ENCODE measurements at regions not wholly inside any gene's neighbourhood (a gene's known extent, or its start where the extent isn't known, plus 50 kb on each side); places are given as distances from the start of the nearest gene placed in this dataset.
"Not testable (repeated sequence)": the region's sequence is repeated elsewhere in the genome, so short reads cannot be mapped to it uniquely, and the experiment has no call there.

DNA sequence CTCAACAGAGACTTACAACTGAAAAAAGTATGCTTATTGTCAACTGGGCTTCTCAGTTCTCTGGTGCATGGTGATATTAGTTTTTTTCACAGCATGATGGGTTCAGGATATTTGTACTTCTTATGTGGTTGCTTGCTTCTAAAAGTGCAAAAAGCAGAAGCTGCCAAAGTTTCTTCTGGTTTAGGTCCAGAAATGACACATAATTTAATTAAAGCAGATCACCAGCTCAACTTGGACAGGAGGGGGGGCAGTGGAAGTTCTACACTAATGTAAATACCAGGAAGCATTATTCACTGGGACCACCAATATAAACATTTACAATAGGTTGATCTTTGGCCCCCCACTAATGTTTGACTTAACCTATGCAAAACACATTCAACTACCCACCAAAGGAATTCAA is 354.8 kb upstream of the BRINP3 start:
- no peaks in the 10 kb centered on the region for H3K4me1 ChIP-seq (ENCODE audit: control insufficient read depth, insufficient read depth, low read depth, low read length)
- H2AFZ ChIP-seq (ENCODE audit: low read depth, low read length): no peak overlapping the region
- DNase-seq: no peak
- no peak overlapping the region for H3K27ac ChIP-seq (ENCODE audit: low read length, poor library complexity, severe bottlenecking)
- H3K4me2 ChIP-seq (ENCODE audit: low read length, poor library complexity, severe bottlenecking): no peak overlapping the region
- H3K79me1 ChIP-seq (replicated peaks; ENCODE audit: low read length, poor library complexity, severe bottlenecking): no peaks in the 10 kb centered on the region
- no peaks in the 10 kb centered on the region for H3K36me3 ChIP-seq (ENCODE audit: control insufficient read depth in 1 of 2, insufficient read depth in 2 of 2, low read depth in 1 of 2, low read length in 2 of 2)
- H2BK12ac ChIP-seq (ENCODE audit: low read length in 2 of 2): no peak overlapping the region
- no peak overlapping the region for H2BK5ac ChIP-seq (ENCODE audit: low read depth, low read length, poor library complexity, severe bottlenecking)
- no peaks in the 10 kb centered on the region for H3K9me3 ChIP-seq (ENCODE audit: control insufficient read depth, low read length)
- H3K9ac ChIP-seq (ENCODE audit: low read length): no peak overlapping the region
- H4K8ac ChIP-seq (ENCODE audit: low read length): no peak overlapping the region
- H2AK5ac ChIP-seq (ENCODE audit: low read length, severe bottlenecking): no peak overlapping the region
- no peak overlapping the region for H3K14ac ChIP-seq (ENCODE audit: low read length in 2 of 2)
- H4K91ac ChIP-seq (ENCODE audit: low read length): no peak overlapping the region
- no peaks in the 10 kb centered on the region for H3K27me3 ChIP-seq (ENCODE audit: control insufficient read depth in 1 of 2, insufficient read depth in 1 of 2, low read length in 2 of 2)
- no peak overlapping the region for H3K4ac ChIP-seq (ENCODE audit: low read depth in 1 of 2, low read length in 2 of 2)
- no peak overlapping the region for H2BK15ac ChIP-seq (ENCODE audit: low read depth, poor library complexity, severe bottlenecking)
- no peak overlapping the region for H3K23ac ChIP-seq (ENCODE audit: low read length in 2 of 2)
- no peak overlapping the region for H2BK120ac ChIP-seq (ENCODE audit: low read depth, low read length)
- H3K4me3 ChIP-seq (ENCODE audit: insufficient read depth in 1 of 2, low read depth in 1 of 2, low read length in 2 of 2): no peak overlapping the region
- no peak overlapping the region for H3K18ac ChIP-seq (ENCODE audit: low read depth in 1 of 2, low read length in 2 of 2)

GRCh38 chr1:190835658-190836057 is 358.0 kb upstream of the BRINP3 start:
- Histone ChIP-seq H3K14ac (ENCODE audit: low read length in 2 of 2) (no peak overlapping the region), H3K27me3 (ENCODE audit: control insufficient read depth in 1 of 2, insufficient read depth in 1 of 2, low read length in 2 of 2) (no peaks in the 10 kb centered on the region), H2AFZ (ENCODE audit: low read depth, low read length) (no peak overlapping the region), H3K9me3 (ENCODE audit: control insufficient read depth, low read length) (no peaks in the 10 kb centered on the region), H3K4me2 (ENCODE audit: low read length, poor library complexity, severe bottlenecking) (no peak overlapping the region), H2AK5ac (ENCODE audit: low read length, severe bottlenecking) (no peak overlapping the region), H3K36me3 (ENCODE audit: control insufficient read depth in 1 of 2, insufficient read depth in 2 of 2, low read depth in 1 of 2, low read length in 2 of 2) (no peaks in the 10 kb centered on the region), H4K8ac (ENCODE audit: low read length) (no peak overlapping the region), H3K18ac (ENCODE audit: low read depth in 1 of 2, low read length in 2 of 2) (no peak overlapping the region), H2BK5ac (ENCODE audit: low read depth, low read length, poor library complexity, severe bottlenecking) (no peak overlapping the region), H3K27ac (ENCODE audit: low read length, poor library complexity, severe bottlenecking) (no peak overlapping the region), H4K91ac (ENCODE audit: low read length) (no peak overlapping the region), H2BK120ac (ENCODE audit: low read depth, low read length) (no peak overlapping the region), H3K4me3 (ENCODE audit: insufficient read depth in 1 of 2, low read depth in 1 of 2, low read length in 2 of 2) (no peak overlapping the region), H3K9ac (ENCODE audit: low read length) (no peak overlapping the region), H3K23ac (ENCODE audit: low read length in 2 of 2) (no peak overlapping the region), H3K79me1 (replicated peaks; ENCODE audit: low read length, poor library complexity, severe bottlenecking) (no peaks in the 10 kb centered on the region), H2BK15ac (ENCODE audit: low read depth, poor library complexity, severe bottlenecking) (no peak overlapping the region), H3K4me1 (ENCODE audit: control insufficient read depth, insufficient read depth, low read depth, low read length) (no peaks in the 10 kb centered on the region), H3K4ac (ENCODE audit: low read depth in 1 of 2, low read length in 2 of 2) (no peak overlapping the region), H2BK12ac (ENCODE audit: low read length in 2 of 2) (no peak overlapping the region)
- WGBS: 44% methylated on average over 1 of the region's 4 CpGs
- no peak for DNase-seq

GRCh38 chr1:190837200-190837599 is 359.5 kb upstream of the BRINP3 start:
- H4K91ac ChIP-seq (ENCODE audit: low read length); H3K9ac ChIP-seq (ENCODE audit: low read length); H2BK15ac ChIP-seq (ENCODE audit: low read depth, poor library complexity, severe bottlenecking); H3K23ac ChIP-seq (ENCODE audit: low read length in 2 of 2); H3K79me1 ChIP-seq (replicated peaks; ENCODE audit: low read length, poor library complexity, severe bottlenecking); H3K18ac ChIP-seq (ENCODE audit: low read depth in 1 of 2, low read length in 2 of 2); H3K36me3 ChIP-seq (ENCODE audit: control insufficient read depth in 1 of 2, insufficient read depth in 2 of 2, low read depth in 1 of 2, low read length in 2 of 2); H3K4me3 ChIP-seq (ENCODE audit: insufficient read depth in 1 of 2, low read depth in 1 of 2, low read length in 2 of 2); H3K27me3 ChIP-seq (ENCODE audit: control insufficient read depth in 1 of 2, insufficient read depth in 1 of 2, low read length in 2 of 2); H3K4ac ChIP-seq (ENCODE audit: low read depth in 1 of 2, low read length in 2 of 2); H3K4me2 ChIP-seq (ENCODE audit: low read length, poor library complexity, severe bottlenecking); DNase-seq; H3K27ac ChIP-seq (ENCODE audit: low read length, poor library complexity, severe bottlenecking); H2BK5ac ChIP-seq (ENCODE audit: low read depth, low read length, poor library complexity, severe bottlenecking); H4K8ac ChIP-seq (ENCODE audit: low read length); H3K9me3 ChIP-seq (ENCODE audit: control insufficient read depth, low read length); H2BK12ac ChIP-seq (ENCODE audit: low read length in 2 of 2); H3K4me1 ChIP-seq (ENCODE audit: control insufficient read depth, insufficient read depth, low read depth, low read length); H2AK5ac ChIP-seq (ENCODE audit: low read length, severe bottlenecking); H3K14ac ChIP-seq (ENCODE audit: low read length in 2 of 2); H2BK120ac ChIP-seq (ENCODE audit: low read depth, low read length); H2AFZ ChIP-seq (ENCODE audit: low read depth, low read length): not testable (repeated sequence)
- 91% methylated on average over 21 of the region's 21 CpGs for WGBS

DNA sequence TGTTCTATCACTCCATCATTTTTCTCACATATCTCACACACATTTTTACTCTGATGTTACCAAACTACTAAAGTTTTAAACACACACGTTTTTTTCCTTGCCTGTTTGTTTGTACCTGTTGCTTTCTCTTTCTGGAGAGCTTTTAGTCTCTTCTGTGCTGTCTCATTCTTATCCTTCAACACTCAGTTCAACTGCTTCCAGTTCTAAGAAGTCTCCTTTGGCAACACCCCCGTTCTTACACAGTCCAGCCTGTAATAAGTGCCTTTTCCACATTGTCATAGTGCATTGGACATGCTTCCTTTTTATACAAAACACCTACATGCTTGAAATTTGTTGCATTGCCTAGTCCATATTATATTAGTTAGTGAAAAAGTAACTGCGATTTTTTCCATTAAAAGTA is 360.2 kb upstream of the BRINP3 start:
- Histone ChIP-seq H3K27me3 (ENCODE audit: control insufficient read depth in 1 of 2, insufficient read depth in 1 of 2, low read length in 2 of 2) (no peaks in the 10 kb centered on the region), H2AFZ (ENCODE audit: low read depth, low read length) (no peak overlapping the region), H2BK15ac (ENCODE audit: low read depth, poor library complexity, severe bottlenecking) (no peak overlapping the region), H3K9me3 (ENCODE audit: control insufficient read depth, low read length) (no peaks in the 10 kb centered on the region), H3K4ac (ENCODE audit: low read depth in 1 of 2, low read length in 2 of 2) (no peak overlapping the region), H3K79me1 (replicated peaks; ENCODE audit: low read length, poor library complexity, severe bottlenecking) (no peaks in the 10 kb centered on the region), H3K18ac (ENCODE audit: low read depth in 1 of 2, low read length in 2 of 2) (no peak overlapping the region), H3K4me2 (ENCODE audit: low read length, poor library complexity, severe bottlenecking) (no peak overlapping the region), H2AK5ac (ENCODE audit: low read length, severe bottlenecking) (no peak overlapping the region), H3K4me1 (ENCODE audit: control insufficient read depth, insufficient read depth, low read depth, low read length) (no peaks in the 10 kb centered on the region), H2BK5ac (ENCODE audit: low read depth, low read length, poor library complexity, severe bottlenecking) (no peak overlapping the region), H3K36me3 (ENCODE audit: control insufficient read depth in 1 of 2, insufficient read depth in 2 of 2, low read depth in 1 of 2, low read length in 2 of 2) (no peaks in the 10 kb centered on the region), H3K4me3 (ENCODE audit: insufficient read depth in 1 of 2, low read depth in 1 of 2, low read length in 2 of 2) (no peak overlapping the region), H2BK120ac (ENCODE audit: low read depth, low read length) (no peak overlapping the region), H3K23ac (ENCODE audit: low read length in 2 of 2) (no peak overlapping the region), H4K91ac (ENCODE audit: low read length) (no peak overlapping the region), H4K8ac (ENCODE audit: low read length) (no peak overlapping the region), H3K14ac (ENCODE audit: low read length in 2 of 2) (no peak overlapping the region), H3K27ac (ENCODE audit: low read length, poor library complexity, severe bottlenecking) (no peak overlapping the region), H2BK12ac (ENCODE audit: low read length in 2 of 2) (no peak overlapping the region), H3K9ac (ENCODE audit: low read length) (no peak overlapping the region)
- DNase-seq: no peak
- 55% methylated on average over 2 of the region's 3 CpGs for WGBS

Data from mesenchymal stem cell (in vitro differentiated cells and primary cell).